HG02852 (cell line): ENCODE measurements at regions not wholly inside any gene's neighbourhood (a gene's known extent, or its start where the extent isn't known, plus 50 kb on each side); places are given as distances from the start of the nearest gene placed in this dataset.

Experiments
- ATAC-seq: cut with Tn5 transposase; IDR thresholded peaks from one replicate; pipeline ENCODE4 v1.9.1; 2021; ENCODE audit warnings: mild to moderate bottlenecking, moderate library complexity; ENCODE audit not compliant: unreplicated experiment

DNA sequence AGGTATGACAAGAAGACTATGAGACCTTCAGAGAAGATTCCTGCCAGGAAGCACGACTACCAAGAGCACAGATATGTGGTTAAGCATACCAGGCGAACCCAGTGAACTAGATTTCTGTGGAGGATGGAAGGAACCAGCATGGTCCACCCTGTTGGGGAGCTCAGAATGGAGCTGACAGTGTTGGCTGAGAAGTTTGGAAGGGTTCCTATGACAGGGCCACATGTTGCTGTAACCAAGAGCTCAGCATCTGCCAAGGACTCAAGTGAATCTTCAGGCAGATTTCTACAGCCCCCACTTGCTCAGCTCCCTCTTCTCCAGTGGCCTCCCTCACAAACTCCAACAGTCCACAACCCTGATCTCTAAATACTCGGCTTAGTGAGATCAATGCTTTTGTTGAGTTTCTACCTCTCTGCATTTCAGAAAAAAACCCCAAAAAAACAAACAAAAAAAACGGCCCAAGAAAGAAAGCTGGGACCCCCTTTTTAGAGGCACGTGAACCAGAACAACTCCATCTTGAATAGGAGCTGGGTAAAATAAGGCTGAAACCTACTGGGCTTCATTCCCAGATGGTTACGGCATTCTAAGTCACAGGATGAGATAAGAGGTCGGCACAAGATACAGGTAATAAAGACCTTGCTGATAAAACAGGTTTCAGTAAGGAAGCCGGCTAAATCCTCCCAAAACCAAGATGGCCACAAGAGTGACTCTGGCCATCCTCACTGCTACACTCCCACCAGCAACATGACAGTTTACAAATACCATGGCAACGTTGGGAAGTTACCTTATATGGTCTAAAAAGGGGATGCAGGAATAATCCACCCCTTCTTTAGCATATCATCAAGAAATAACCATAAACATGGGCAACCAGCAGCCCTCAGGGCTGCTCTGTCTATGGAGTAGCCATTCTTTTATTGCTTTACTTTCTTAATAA lies 691.1 kb downstream of the UQCRFS1 start:
- ATAC-seq, result no peak

DNA sequence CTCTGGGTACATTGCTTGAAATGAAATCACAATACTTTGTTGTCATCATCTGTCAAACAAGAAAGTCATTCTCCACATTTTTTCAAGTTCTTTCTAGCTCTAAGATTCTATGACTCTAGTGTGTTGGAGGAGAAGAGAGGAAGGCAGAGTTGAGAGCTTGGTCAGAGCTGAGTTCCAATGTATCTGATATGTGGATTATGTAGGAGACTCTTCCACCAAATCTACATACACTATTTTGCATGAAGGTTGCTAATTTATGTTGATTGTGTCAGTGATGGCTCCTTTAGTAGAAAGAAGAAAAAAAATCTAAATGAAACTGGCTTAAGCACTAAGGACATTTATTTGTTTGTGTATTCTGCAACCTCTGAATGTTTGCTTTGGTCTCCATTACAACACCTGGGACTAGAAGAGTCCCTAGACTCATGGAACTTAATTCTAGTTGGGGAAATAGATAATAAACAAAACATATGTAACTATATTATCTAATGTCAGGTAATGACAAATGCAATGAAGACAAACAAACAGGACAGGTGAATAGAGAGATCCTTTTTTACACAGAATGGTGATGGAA lies 691.9 kb downstream of the UQCRFS1 start:
- no peak for ATAC-seq

DNA sequence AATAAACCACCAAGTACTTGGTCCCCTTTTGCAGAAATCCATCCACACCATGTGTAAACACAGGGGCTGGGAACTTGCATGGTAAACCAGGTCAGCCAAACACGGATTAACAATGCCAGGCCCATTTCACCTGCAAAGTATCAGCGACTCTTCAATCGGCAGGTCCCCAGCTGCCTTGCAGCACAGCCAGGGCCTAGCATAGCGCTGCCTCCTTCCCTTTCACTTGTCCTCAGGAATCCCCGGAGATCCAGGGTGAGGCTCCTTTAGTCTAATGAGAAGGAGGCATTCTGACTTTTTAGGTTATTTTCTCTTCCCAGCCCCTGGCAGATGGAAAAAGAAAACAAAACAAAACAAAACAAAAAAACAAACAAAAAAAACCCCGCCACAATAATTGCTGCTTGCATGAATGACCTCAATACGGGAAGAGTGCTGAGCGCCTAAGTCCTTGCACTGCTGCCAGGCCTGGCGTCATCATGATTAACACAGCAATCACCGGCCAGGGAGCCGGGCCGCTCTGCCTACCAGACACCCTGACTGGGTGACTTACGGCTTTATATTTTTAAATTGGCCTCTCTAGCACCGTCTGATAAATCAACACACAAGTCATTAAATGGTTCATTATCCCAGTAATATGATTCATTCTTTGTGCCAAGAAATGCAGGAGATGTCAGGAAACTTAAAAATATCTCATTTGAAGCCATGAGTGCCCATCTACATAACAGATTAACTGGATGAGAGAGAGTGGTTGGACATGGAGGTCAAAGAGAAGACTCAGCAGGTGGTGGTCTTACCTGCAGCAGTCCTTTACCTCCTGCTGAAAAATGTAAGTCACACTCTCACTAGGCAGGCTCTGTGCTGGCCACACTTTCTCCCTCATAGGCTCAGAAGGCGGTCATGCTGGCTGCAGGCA lies 692.7 kb downstream of the UQCRFS1 start:
- no peak for ATAC-seq

DNA sequence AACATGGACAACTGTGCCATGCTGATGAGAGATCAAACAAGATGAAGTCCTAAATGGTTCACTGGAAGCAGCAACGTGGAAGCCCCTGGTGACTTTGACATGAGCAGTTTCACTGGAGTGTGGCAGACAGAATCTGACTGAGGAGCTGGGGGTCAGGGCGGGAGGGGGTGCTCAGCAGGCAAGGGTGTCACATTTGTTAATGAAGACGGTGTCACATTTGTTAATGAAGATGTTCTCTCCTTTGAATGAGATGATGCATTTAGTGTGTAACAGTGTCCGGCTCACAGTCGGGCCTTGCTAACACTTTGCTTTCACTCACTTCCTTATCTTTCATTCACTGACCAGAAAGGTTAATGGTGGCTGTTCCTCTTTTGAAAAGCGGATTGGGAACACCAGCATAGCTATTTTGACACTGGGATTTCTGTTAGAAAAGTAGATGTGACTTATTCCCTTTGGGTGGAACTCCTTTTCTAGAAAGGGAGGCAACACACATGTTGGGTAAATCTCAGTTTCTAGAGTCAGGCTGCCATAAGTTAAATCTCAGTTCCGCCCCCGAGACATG lies 693.7 kb downstream of the UQCRFS1 start:
- no peak for ATAC-seq

DNA sequence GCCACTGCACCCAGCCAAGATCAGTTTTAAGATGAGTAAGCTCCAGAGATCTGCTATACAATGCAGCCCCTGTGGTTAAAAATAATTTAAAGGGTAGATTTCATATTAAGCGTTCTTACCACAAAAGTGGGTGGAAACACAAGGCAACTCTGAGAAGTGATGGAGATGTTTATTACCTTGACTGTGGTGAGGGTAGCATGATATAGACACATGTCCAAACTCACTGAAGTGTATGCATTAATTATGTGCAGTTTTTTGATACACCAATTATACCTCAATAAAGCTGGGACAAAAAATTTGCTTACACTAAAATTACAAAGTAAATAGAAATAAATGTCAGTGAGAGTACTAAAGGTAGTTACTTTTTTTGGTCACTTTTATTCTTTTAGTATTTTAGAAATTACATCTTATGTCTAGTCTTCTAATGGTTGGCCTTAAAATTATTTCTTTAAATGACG lies 696.5 kb downstream of the UQCRFS1 start:
- no peak for ATAC-seq

DNA sequence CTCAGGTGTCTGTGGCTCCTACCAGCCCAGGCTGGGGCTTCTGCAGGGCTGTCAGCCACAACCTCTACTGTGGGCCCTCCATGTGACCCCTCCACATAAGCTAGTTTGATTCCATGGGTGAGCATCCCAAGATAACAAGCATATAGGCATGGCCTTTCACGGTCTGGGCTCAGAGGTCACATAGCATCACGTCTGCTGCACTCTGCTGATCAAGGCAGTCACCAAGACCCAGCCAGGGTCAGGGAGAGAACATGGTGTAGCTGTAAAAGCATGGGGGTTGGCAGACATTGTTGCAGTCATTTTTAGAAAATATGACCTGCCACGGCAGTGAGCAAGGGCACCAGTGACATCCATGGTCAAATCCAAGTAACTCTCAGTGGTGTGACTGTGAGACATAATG lies 698.8 kb downstream of the UQCRFS1 start:
- no peak for ATAC-seq

DNA sequence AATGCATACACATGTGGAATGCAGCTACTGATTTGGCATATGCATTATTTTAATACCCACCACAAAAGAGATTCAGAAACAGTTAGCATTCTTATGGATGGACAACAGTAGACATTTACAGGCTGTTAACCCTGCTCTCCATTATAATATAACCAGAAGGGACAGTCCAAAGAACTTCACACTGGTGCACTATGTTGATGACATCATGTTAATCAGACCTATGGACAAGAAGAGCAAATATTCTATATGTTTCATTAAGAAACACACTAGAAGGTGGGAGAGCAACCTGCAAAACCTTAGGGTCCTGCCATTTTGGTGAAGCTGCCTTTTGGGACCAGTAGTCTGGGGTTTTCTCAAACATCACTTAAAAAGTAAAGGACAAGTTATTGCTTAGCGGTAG lies 701.3 kb downstream of the UQCRFS1 start:
- ATAC-seq, result no peak

DNA sequence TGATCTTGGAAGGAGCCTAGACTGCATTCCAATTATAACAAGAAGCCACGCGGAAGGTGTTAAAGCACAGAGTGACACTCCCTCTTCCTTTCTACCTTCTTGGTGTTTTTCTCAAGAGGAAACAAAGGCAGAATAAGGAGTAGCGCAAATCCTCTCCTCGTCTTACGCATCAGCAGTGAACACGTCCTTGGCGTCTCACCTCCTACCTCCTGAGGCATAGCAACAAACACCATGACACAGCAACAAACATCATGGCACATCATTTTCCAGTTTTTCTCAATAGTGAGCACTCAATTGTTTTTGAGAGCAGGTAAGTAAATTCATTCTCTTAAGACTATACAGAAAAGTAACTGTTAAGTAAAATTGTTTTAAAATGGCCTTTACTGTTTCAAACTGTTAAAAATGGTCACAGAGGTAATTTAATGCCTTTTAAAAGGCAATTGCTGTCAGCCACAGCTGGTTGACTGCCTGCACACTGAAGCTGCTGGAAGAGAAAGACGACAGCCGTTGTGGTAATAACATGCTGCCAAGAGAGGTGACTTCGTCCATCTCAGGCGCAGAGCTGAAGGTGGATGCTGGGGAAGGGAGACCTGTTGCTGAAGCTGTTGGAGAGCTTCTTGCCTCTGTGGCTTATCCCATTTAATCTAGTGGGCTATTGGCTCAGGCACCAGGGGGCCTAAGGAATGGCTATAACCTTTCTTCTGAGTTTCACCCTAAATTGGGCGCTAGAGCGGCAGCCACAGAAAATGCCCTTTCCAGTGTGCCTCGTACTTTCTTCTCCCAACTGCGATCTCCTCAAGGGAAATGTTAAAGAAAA lies 703.7 kb downstream of the UQCRFS1 start:
- no peak for ATAC-seq

DNA sequence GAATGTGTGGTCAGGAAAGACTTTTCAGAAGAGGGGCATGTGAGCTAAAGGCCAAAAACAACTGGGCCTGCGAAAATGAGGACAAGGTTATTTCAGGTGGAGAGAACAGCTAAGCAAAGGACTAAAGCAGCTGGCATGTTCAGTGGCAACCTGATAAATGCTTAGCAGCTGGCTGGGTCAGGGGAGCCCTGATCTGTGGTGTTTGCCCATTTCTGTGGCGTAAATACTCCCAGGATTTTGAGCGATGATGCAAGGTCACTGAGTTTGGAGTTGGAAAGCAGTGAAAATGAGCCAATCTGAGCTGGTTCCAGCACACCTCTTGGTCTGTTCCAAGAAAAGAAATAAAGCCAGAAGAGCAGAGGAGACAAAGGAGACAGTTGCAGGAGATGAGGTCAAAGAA lies 704.3 kb downstream of the UQCRFS1 start:
- ATAC-seq, result no peak

DNA sequence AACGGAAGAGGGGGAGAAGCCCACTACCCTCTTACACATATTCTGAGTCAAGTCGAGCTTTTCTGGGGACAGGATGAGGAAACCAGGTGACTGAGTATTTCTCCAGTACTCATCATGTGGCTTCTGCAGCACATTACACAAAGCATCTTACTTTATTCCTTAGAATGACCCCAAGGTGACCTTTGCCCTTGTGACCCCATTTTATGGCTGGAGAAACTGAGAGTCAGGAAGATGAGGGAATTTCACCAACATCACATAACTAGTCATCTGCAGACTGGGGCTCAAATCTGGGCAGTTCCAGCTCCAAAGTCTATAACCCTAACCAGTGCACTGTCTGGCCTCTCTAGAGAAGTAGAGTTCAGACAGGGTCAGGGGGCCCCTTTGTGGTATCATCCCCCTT lies 707.0 kb downstream of the UQCRFS1 start:
- no peak for ATAC-seq

DNA sequence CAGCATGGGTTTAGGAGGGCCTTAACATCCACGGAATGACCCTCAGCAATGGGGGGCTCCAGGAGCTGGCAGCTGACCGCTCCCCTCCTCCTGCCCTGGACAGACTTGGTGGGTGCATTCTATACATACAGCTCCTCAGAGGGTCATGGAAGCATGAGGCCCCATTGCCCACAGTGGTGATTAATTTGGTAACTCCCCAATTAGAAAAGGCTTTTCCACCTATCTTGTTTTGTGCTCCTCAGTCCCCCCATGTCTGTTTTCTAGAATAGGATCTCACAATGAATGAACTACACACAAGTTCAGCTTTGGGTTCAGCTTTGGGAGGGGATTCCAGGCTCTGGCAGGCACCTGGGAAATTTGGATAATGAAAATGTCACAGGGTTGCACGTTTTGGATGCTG lies 707.8 kb downstream of the UQCRFS1 start:
- no peak for ATAC-seq

DNA sequence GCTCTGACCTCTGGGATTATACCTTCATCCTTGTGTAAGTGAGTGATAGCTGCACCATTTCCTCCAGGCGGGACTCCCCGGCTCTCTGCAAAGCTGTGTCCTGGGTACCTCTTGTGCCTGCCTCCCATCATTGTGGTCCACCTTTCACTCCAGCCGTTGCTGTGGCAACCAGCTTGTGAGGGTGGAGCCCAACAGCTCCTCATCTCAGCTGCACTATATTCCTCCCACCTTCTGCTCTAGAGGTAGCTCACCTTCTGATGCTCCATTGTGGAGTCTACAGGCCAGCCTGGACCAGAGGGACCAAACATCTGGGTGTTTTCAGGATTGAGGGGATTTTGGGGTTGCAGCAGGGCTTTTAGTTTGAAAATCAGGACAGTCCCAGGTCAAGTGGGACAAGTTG lies 708.2 kb downstream of the UQCRFS1 start:
- ATAC-seq, result no peak

DNA sequence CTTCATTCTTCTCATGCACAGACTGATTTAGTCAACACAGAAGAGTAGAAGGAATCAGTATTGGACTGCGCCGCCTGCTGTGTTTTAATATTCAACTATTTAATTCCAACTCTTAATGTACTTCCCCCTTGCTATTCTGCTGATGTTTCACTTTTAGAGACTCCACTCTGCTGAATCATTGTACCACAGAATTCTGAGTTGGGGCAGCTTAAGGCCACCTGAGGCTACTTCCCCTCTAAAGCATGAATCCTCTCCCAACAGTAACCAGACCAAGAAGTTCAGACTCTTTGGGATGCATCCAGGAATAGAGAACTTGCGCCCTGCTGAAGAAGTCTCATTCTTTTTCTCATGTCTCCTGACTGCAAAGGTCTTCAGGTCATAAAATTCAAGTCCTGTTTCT lies 708.8 kb downstream of the UQCRFS1 start:
- no peak for ATAC-seq

DNA sequence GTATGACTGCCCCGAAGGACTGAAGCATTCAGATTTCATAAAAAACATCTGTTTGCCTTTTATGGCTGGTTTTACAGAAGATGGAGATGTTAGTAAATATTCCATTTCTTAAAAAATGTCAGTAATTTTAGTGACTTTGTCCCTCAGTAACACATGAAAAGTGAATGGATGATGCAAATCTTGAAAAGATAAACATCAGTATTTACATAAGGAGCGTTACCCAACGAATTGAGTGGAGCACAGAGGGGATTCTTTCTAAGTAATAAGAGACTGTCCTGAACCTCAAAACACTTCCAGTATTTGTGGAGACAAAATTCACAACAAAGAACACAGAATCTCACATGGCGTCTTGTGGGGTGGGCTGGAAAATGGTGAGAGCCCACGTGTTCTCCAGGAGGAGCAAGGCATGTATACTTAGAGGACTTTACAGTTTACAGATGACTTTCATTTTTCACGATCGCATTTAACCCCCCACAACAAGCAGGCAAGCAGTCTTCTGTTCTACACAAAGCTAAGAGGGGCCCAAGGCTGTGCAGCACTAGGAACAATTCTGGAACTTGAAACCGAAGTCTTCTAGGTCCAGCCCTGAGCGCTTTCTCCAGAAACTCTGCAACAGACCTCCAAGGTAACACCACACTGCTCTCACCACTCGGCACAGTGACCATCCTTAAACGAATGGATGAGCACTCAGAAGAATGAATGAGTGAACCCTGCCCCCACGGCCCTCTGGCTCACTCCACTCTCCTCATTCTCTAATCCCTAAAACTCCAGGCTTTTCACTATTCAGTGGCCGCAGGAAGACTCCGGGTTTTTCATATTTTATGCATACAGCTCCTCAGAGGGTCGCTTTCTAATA lies 709.8 kb downstream of the UQCRFS1 start:
- ATAC-seq, result no peak

DNA sequence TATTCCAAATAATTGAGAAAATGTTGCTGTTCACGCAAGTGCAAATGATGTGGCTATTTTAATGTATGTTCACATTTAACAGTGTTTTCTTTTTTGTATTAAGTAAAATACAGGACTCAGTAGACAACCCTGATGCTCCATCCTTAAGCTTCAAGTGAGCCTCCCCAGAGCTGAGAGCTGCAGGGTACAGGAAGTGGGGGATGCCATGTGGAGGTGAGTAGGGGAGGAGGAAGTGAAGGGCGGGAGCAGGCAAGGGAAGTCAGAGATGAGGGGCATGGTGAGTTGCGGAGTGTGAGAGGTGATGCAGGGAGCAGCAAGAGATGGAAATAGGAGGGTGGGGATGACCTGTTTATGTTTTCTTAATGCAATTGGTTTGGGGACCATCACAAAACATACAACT lies 711.0 kb downstream of the UQCRFS1 start:
- ATAC-seq, result no peak

DNA sequence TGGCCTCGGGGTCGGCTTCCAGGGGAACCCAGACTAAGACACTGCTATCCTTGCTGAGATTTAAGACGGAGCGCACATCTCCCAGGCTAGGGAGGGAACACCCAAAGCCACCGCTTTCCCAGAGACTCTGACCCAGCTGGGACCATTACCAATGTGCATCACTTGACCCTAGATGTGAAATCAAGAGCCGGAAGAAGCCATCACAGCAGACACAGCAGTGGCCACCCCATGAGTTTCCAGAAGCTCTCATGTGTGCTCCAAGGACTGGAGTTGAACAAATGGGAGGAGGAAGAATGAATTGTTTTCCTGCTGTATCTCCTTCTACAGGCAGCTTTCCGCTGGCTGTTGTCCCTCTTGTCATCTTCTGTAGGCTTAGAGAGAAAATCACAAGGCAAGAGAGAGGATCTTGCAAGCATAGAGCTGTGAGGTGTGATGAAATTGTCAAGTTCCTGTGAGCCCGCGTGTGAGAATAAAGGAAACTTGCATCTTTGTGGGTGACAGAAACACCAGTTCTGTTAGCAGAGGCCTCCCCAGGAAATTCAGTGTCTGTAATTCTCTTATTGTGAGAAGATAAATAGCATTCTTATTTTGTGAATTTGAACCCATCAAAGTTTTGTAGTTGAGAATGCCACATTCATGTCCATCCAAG lies 711.8 kb downstream of the UQCRFS1 start:
- ATAC-seq, result no peak

DNA sequence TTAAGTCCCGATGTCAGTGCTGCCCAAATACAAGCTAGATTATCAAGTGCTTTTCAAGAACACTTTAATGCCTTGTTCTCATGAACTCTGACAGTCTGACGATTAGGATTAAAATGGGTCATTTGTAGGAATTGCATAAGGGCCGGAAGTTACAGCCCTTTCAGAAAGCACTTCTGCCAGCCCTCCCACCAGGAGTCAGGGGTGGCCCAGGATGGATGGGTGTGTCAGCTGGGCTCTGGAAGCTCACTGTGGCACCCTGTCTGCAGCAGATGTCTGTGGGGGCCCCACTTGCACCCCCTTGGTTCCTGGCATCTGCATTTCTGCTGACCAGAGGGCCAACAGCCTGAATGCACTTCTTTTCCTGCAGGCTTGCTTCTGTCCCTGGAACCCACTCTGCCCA lies 712.7 kb downstream of the UQCRFS1 start:
- no peak for ATAC-seq

DNA sequence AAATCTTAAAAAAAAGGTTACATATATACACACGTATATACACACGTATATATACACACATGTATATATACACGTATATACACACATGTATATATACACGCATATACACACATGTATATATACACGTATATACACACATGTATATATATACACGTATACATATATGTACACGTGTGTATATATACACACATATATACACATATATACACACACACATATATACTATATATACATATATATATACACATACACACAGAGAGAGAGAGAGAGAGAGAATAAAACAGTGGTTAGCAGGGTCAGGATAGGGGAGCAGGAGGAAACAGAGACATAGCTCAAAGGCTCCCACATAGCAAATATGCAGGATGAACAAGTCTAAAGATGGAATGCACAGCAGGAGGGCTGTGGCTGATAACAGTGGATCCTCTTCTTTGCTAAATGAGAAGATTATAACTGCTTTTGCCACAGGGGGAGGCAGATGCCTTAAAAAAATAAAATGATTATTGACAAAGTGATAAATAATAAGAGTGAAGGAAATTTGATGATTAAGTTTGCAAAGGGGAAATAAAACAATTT lies 714.5 kb downstream of the UQCRFS1 start:
- no peak for ATAC-seq
